ENCODE measurements at regions not wholly inside any gene's neighbourhood (a gene's known extent, or its start where the extent isn't known, plus 50 kb on each side); places are given as distances from the start of the nearest gene placed in this dataset.
A peak's percentile ranks its signal among the peaks of the same experiment; 100 is the strongest.

DNA sequence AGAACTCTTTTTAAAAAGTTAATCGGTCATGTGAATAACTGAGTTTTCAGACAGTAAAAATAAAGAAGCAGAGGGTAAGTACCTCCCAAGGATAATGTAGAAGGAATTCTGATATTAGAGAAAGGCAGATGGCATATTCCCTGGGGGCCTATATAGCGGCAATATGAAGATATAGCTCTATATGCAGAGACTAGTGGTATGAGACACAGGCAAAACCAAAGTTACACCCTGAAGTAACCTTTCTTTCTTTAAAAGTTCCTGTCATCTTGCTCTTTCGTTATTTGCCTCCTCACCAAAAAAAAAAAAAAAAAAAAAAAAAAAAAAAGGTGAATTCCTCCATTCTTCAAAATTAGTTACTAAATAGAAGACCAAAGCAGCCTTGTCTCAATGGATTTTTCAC, 76.2 kb upstream of the ARHGAP32 start:
- DNase-seq (ENCODE audit: low read depth) = no peak
- TF ChIP-seq, protein P1, sequence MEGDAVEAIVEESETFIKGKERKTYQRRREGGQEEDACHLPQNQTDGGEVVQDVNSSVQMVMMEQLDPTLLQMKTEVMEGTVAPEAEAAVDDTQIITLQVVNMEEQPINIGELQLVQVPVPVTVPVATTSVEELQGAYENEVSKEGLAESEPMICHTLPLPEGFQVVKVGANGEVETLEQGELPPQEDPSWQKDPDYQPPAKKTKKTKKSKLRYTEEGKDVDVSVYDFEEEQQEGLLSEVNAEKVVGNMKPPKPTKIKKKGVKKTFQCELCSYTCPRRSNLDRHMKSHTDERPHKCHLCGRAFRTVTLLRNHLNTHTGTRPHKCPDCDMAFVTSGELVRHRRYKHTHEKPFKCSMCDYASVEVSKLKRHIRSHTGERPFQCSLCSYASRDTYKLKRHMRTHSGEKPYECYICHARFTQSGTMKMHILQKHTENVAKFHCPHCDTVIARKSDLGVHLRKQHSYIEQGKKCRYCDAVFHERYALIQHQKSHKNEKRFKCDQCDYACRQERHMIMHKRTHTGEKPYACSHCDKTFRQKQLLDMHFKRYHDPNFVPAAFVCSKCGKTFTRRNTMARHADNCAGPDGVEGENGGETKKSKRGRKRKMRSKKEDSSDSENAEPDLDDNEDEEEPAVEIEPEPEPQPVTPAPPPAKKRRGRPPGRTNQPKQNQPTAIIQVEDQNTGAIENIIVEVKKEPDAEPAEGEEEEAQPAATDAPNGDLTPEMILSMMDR (conservative IDR thresholded peaks at IDR 0.05; ENCODE audit: low read depth, low read length) = no peak
- no peak overlapping the region for H3K4me3 ChIP-seq (ENCODE audit: low read depth, low read length)

- TF ChIP-seq, protein P1 (conservative IDR thresholded peaks at IDR 0.05; ENCODE audit: low read depth, low read length) = no peak
- no peak for DNase-seq (ENCODE audit: low read depth)
- H3K4me3 ChIP-seq (ENCODE audit: low read depth, low read length) = no peak overlapping the region
Observed at GRCh38 chr11:129267716-129268115, 75.6 kb upstream of the ARHGAP32 start.

DNA sequence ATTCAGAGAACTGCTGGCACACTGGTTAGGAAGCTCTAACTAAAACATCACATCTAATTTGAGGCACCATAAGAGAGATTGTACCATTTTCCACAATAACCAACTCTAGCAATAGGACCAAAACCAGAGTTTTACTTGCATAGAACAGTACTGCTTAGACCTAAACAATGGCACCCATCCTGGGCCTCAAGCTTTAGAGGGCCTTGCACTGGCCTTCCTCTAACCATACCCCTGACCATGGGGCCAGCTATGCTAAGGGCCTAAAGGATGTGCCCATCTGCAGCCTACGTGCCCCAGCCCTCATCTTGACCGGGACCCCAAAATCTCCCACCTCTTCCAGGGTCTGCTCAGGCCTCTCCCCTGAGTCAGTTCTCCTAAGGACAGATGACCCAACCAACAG, 74.4 kb upstream of the ARHGAP32 start:
- TF ChIP-seq, protein P1 (conservative IDR thresholded peaks at IDR 0.05; ENCODE audit: low read depth, low read length) = no peak
- no peak overlapping the region for H3K4me3 ChIP-seq (ENCODE audit: low read depth, low read length)
- DNase-seq (ENCODE audit: low read depth) = no peak

DNA sequence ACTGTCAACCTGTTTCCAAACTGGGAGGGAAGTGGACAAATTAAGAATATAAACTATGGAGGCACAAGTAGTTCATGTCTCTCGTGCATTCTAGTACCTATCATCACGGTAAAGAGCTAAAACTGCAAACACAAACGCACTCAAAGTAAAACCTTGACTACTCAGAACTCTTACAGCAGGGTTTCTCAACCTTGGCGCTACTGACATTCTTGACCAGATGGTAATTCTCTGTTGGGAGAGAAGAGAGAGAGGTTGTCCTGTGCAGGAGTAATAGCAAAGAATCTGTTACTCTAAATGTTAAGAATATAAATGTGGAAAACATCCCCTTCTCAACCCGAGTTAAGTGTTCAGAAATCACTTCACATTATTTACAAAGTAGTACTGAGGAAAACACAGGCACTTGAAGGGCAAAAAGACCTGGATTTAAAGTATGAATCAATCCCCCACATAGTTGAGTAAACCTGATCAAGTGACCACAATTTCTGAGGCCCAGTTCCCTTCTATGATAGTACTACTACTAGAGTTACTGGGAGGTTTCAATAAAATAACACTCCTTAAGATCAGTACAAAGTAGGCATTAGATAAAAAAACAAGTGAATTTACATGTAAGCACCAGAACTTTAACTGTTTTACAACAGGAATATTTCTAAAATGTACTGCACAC, 73.1 kb upstream of the ARHGAP32 start:
- peak; percentile 50 for DNase-seq (ENCODE audit: low read depth)
- no peak overlapping the region for H3K4me3 ChIP-seq (ENCODE audit: low read depth, low read length)

GRCh38 chr11:129264114-129264513, 72.0 kb upstream of the ARHGAP32 start:
- TF ChIP-seq, protein P1 (conservative IDR thresholded peaks at IDR 0.05; ENCODE audit: low read depth, low read length) = no peak
- no peak overlapping the region for H3K4me3 ChIP-seq (ENCODE audit: low read depth, low read length)
- no peak for DNase-seq (ENCODE audit: low read depth)

More for the DNA sequence above, 73.1 kb upstream of the ARHGAP32 start:
- TF ChIP-seq, protein P1 (conservative IDR thresholded peaks at IDR 0.05; ENCODE audit: low read depth, low read length) = no peak

DNA sequence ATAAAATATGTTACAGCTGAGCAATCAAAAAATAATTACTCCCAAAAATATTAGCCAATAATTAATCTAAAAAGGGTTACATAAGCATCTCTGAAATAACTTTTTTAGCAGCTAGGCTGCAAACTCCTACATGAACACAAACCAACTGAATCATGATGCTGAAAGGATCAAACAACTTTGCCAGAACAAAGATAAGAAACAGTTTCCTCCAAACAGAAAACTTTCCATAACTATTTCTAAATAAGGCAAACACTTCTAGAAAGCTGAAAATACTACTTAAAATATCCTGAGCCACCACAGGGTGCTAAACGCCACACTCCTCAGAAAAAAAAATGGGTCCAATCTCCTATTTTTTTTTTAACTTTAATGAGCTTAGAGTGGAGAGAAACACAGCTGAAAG, 68.6 kb upstream of the ARHGAP32 start:
- no peak overlapping the region for H3K4me3 ChIP-seq (ENCODE audit: low read depth, low read length)
- peak; percentile 44 for DNase-seq (ENCODE audit: low read depth)
- TF ChIP-seq, protein P1 (conservative IDR thresholded peaks at IDR 0.05; ENCODE audit: low read depth, low read length) = no peak

- peak; percentile 18 for DNase-seq (ENCODE audit: low read depth)
- TF ChIP-seq, protein P1 (conservative IDR thresholded peaks at IDR 0.05; ENCODE audit: low read depth, low read length) = no peak
- no peak overlapping the region for H3K4me3 ChIP-seq (ENCODE audit: low read depth, low read length)
Observed at GRCh38 chr11:129259931-129260348, 67.8 kb upstream of the ARHGAP32 start.

Measured in choroid plexus epithelial cell (primary cell).